Dermis blood vessel endothelial cell (primary cell): ENCODE measurements at regions not wholly inside any gene's neighbourhood (a gene's known extent, or its start where the extent isn't known, plus 50 kb on each side); places are given as distances from the start of the nearest gene placed in this dataset.

ENCODE experiments used
- DNase-seq: peaks from one replicate; pipeline ENCODE4 v3.0.0; 2010

GRCh38 chr21:28268685-28269084 is 724.0 kb downstream of the LTN1 start:
- DNase-seq = no peak

- no peak for DNase-seq
These were observed 725.2 kb downstream of the LTN1 start for GRCh38 chr21:28267449-28267848.

- DNase-seq = no peak
These were observed 726.6 kb downstream of the LTN1 start for GRCh38 chr21:28266061-28266460.

- no peak for DNase-seq
These were observed 728.7 kb downstream of the LTN1 start for GRCh38 chr21:28263974-28264373.

- DNase-seq = no peak
These were observed 731.4 kb downstream of the LTN1 start for GRCh38 chr21:28261298-28261697.

GRCh38 chr21:28257276-28257675 is 735.4 kb downstream of the LTN1 start:
- DNase-seq = peak; percentile 33

- DNase-seq = no peak
These were observed 735.8 kb downstream of the LTN1 start for GRCh38 chr21:28256837-28257236.

GRCh38 chr21:28256420-28256831 is 736.3 kb downstream of the LTN1 start:
- no peak for DNase-seq

GRCh38 chr21:28253961-28254360 is 738.7 kb downstream of the LTN1 start:
- no peak for DNase-seq

GRCh38 chr21:28253338-28253737 is 739.3 kb downstream of the LTN1 start:
- peak; percentile 9 for DNase-seq

- DNase-seq = no peak
These were observed 739.7 kb downstream of the LTN1 start for GRCh38 chr21:28252928-28253327.

GRCh38 chr21:28250946-28251345 is 741.7 kb downstream of the LTN1 start:
- no peak for DNase-seq

- DNase-seq = no peak
These were observed 745.1 kb downstream of the LTN1 start for GRCh38 chr21:28247454-28248020.

GRCh38 chr21:28240586-28240985 is 752.1 kb downstream of the LTN1 start:
- no peak for DNase-seq

GRCh38 chr21:28239340-28239739 is 753.3 kb downstream of the LTN1 start:
- no peak for DNase-seq

- no peak for DNase-seq
These were observed 755.0 kb downstream of the LTN1 start for GRCh38 chr21:28237661-28238060.

- DNase-seq = no peak
These were observed 757.3 kb downstream of the LTN1 start for GRCh38 chr21:28235169-28235895.

GRCh38 chr21:28234326-28234725 is 758.4 kb downstream of the LTN1 start:
- no peak for DNase-seq

- DNase-seq = no peak
These were observed 759.0 kb downstream of the LTN1 start for GRCh38 chr21:28233536-28234220.

GRCh38 chr21:28230559-28230958 is 762.1 kb downstream of the LTN1 start:
- peak; percentile 37 for DNase-seq

- peak; percentile 1 for DNase-seq
These were observed 762.9 kb downstream of the LTN1 start for GRCh38 chr21:28229814-28230213.

GRCh38 chr21:28228636-28228995 is 764.1 kb downstream of the LTN1 start:
- DNase-seq = no peak

GRCh38 chr21:28227881-28228635 is 764.6 kb downstream of the LTN1 start:
- no peak for DNase-seq
